Activated naive CD8-positive, alpha-beta T cell treated with anti-CD3 and anti-CD28 coated beads, Interleukin-2, amount 10 ng/mL, durations not matched to agents 7 days and 5 days (primary cell): ENCODE measurements at regions not wholly inside any gene's neighbourhood (a gene's known extent, or its start where the extent isn't known, plus 50 kb on each side); places are given as distances from the start of the nearest gene placed in this dataset.
"Not testable (repeated sequence)": the region's sequence is repeated elsewhere in the genome, so short reads cannot be mapped to it uniquely, and the experiment has no call there.

Source experiments
- ATAC-seq: fragments of 150-1000 bp; cut with Tn5 transposase; one replicate; pipeline ENCODE4 v1.10.0; 2021; ENCODE audit warnings: low read depth, moderate library complexity
- POLR2A ChIA-PET: fragments of 350-600 bp; sonication (Branson Sonifier 250); formaldehyde crosslinking; loops from one replicate; lab custom pipeline; 2021; ENCODE audit warnings: antibody characterized with exemption; lab: Charles Lee
- DNase-seq: peaks from one replicate; pipeline ENCODE4 v3.0.0; 2021
- H3K27ac Mint-ChIP-seq: one replicate; pipeline ENCODE4 v1.8.0; 2022; ENCODE audit warnings: mild to moderate bottlenecking, mixed read lengths
- H3K27me3 Mint-ChIP-seq: one replicate; pipeline ENCODE4 v1.8.0; 2022; ENCODE audit warnings: mild to moderate bottlenecking, moderate library complexity, mixed read lengths
- H3K36me3 Mint-ChIP-seq: one replicate; pipeline ENCODE4 v1.8.0; 2021; ENCODE audit warnings: mild to moderate bottlenecking, mixed read lengths
- H3K4me1 Mint-ChIP-seq: one replicate; pipeline ENCODE4 v1.8.0; 2021; ENCODE audit warnings: mixed read lengths
- H3K4me3 Mint-ChIP-seq: one replicate; pipeline ENCODE4 v1.8.0; 2022; ENCODE audit warnings: mild to moderate bottlenecking, moderate library complexity, mixed read lengths
- H3K9me3 Mint-ChIP-seq: one replicate; pipeline ENCODE4 v1.8.0; 2021; ENCODE audit warnings: mixed read lengths

DNA sequence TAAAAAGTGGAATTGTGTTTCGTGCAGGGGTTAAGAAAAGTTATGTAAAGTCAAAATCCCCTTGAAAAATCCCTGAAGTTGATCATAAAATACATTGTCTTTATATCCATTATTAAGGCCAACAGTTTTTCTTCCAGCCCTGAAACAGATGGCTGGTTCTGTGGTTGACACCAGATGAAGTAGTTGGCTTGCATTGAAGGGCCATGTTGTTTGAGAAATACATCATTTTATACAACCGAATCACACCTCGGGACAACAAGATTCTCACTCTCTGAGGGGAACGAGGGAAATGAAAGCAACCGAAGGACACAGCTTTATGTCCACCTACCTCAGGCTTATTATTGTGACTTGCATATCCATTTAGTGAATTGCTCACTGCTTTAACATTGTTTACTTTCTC, 126.0 kb upstream of the MITF start:
- Mint-ChIP-seq H3K4me3 (no peak overlapping the region), H3K27me3 (no peaks in the 10 kb centered on the region), H3K36me3 (no peaks in the 10 kb centered on the region), H3K4me1 (no peaks in the 10 kb centered on the region), H3K9me3 (no peaks in the 10 kb centered on the region), H3K27ac (no peak overlapping the region)
- POLR2A ChIA-PET = no interaction called here
- no peak for ATAC-seq
- no peak for DNase-seq

DNA sequence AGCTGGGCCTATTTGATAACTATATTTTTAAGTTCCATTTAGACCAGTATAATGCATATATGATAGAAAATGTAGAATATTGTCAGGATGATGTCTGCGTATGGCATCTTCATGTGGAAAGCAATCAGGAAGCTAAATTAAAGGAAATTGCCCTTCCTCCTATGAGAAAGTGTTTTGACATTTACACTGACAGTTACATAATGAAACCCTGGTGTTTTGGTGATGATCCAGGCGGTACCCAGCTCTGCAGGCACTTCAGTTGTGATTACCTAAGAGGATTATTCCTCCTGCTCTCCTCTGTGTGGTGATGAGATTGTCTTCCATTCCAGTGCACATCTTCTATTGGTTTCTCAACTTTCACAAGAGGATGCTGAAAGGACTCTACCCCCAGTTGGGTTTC, 126.5 kb upstream of the MITF start:
- Mint-ChIP-seq H3K4me1 (no peaks in the 10 kb centered on the region), H3K4me3 (no peak overlapping the region), H3K27me3 (no peaks in the 10 kb centered on the region), H3K27ac (no peak overlapping the region), H3K9me3 (no peaks in the 10 kb centered on the region), H3K36me3 (no peaks in the 10 kb centered on the region)
- ATAC-seq (no peak), DNase-seq (no peak)
- POLR2A ChIA-PET = no interaction called here

DNA sequence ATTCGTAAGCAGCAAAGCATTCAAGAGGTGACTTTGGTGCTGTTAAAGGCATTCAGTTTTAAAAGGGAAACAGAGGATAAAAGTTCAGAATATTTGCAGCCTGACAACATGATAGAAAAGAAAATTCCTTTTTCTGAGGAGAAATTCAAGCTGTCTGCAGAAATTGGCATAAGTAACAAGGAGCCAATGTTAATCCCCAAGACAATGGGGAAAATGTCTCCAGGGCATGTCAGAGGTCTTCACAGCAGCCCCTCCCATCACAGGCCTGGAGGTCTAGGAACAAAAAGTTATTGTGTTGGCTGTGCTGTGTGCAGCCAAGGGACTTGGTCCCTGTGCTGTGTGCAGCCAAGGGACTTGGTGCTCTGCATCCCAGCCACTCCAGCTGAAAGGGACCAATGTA, 129.7 kb upstream of the MITF start:
- DNase-seq, H3K9me3 Mint-ChIP-seq, H3K27me3 Mint-ChIP-seq, H3K27ac Mint-ChIP-seq, H3K4me3 Mint-ChIP-seq, POLR2A ChIA-PET, H3K4me1 Mint-ChIP-seq, H3K36me3 Mint-ChIP-seq, ATAC-seq: not testable (repeated sequence)

DNA sequence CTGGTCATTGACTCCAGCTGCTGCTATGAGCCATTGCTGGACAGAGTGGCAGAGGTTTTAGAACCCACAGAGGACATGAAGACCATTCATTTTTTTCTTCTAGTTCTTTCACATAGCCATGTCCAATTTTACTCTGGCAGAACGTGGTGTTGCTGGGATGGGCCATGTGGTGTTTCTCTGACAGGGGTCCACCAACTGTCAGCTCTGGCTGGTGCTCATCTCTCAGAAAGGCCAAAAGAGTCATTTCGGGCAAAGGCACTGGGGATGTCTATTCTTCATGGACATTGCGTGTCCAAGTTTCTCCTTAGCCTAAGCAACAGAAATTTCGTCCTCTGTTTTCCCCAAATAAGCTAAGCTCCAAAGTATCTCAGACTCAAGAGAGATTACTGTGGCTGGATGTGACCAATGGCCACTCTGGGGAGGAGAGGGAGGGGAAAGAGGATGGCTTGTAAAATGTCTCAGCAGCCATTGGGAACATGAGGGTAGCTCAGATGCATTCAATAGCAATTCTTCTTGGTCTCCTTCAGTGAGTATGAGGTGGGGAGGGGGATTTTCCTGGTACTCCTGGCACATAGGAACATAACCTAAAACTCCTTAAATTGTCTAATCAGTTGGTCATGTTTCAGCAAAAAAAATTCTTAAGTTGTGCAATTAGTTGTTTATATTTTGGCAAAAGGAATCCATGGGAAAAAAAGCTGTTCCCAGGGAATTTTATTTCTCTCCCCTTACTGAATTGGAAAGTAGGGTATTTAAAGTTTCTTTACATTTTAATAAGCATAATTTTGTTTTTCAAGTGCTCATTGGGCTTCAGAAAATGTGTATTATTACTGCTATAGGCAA, 131.6 kb upstream of the MITF start:
- H3K9me3 Mint-ChIP-seq = peaks cover 1% of the 10 kb centered on the region
- H3K27ac Mint-ChIP-seq = no peak overlapping the region
- no peak for DNase-seq
- no peak overlapping the region for H3K4me3 Mint-ChIP-seq
- POLR2A ChIA-PET = no interaction called here
- H3K27me3 Mint-ChIP-seq = no peaks in the 10 kb centered on the region
- H3K4me1 Mint-ChIP-seq = no peaks in the 10 kb centered on the region
- ATAC-seq = no peak
- no peaks in the 10 kb centered on the region for H3K36me3 Mint-ChIP-seq

DNA sequence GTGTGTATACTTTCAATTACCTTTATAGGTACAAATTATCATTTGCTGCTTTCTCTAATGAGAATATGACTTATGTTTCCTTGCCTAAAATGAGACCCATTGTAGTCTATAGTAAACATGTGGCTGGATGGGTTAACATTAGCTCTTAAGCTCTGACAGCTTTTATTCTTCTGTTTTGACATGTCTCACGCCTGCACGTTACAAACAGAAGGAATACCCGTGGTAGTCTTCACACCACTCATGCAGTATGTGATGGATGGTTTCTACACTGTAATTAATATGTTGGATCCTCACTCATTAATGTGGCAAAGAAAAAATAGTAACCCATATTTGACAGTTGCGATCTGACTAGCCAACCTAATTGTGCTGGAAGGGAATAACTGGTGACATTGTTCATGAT, 133.4 kb upstream of the MITF start:
- Mint-ChIP-seq H3K27ac (no peak overlapping the region), H3K36me3 (no peaks in the 10 kb centered on the region), H3K27me3 (no peaks in the 10 kb centered on the region), H3K4me3 (no peak overlapping the region), H3K4me1 (no peaks in the 10 kb centered on the region), H3K9me3 (peaks cover 3% of the 10 kb centered on the region)
- POLR2A ChIA-PET = no interaction called here
- ATAC-seq (no peak), DNase-seq (no peak)

DNA sequence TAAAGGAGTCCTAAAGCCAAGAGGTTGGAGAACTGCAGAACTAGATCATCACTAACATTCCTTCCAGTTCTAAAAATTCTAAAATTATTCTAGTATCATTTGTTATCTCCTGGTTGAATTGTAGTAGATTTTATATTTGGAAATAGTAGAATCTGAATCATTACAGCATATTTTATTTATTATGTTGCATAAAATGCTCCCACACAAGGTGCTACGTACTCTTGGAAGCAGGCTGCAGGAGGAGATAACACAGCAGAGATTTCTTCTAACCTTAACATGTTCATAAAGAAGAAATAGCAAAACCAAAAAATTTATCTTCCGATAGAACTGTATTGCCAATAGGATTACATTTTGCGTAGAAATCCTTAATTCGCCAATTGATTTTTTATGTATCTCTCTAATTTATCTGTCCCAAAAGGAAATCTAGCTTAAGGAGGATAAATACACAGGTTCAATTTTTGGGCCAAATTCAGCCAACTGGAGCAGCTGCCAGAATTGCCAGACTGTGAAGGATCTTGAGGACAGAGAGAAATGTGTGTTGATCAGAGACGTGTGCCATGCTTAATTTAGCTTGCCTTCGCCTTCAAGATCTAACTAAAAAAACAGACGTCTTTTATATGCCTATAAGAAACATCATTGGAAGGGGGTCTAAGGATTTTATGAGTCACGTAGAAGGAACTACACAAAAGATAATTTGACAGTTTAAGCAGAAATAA, 134.4 kb upstream of the MITF start:
- ATAC-seq = no peak
- POLR2A ChIA-PET = no interaction called here
- H3K27ac Mint-ChIP-seq = no peak overlapping the region
- peaks cover 8% of the 10 kb centered on the region for H3K9me3 Mint-ChIP-seq
- H3K4me3 Mint-ChIP-seq = no peak overlapping the region
- no peak for DNase-seq
- no peaks in the 10 kb centered on the region for H3K36me3 Mint-ChIP-seq
- H3K27me3 Mint-ChIP-seq = no peaks in the 10 kb centered on the region
- no peaks in the 10 kb centered on the region for H3K4me1 Mint-ChIP-seq

DNA sequence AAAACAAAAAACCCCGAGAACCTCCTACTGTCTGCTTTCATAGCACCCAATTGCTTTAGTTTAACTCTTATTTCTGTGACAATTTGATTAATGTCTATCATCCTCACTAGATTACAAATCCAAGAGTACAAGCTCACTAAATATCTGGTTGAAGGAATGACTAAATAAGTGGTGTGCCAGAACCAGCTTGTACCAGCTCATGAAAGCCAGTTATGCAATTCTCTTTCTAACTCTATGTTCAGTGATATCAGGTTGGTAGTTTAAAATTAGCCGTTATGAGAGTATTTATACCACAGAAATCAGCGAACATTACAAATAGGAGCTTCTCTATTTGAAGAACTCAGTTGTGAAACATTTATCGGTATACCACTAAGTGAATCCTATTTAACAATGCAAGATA, 137.2 kb upstream of the MITF start:
- DNase-seq (no peak), ATAC-seq (no peak)
- H3K4me3 Mint-ChIP-seq = no peak overlapping the region
- POLR2A ChIA-PET = no interaction called here
- no peaks in the 10 kb centered on the region for H3K4me1 Mint-ChIP-seq
- H3K9me3 Mint-ChIP-seq = peaks cover 8% of the 10 kb centered on the region
- no peak overlapping the region for H3K27ac Mint-ChIP-seq
- H3K36me3 Mint-ChIP-seq = no peaks in the 10 kb centered on the region
- H3K27me3 Mint-ChIP-seq = no peaks in the 10 kb centered on the region

DNA sequence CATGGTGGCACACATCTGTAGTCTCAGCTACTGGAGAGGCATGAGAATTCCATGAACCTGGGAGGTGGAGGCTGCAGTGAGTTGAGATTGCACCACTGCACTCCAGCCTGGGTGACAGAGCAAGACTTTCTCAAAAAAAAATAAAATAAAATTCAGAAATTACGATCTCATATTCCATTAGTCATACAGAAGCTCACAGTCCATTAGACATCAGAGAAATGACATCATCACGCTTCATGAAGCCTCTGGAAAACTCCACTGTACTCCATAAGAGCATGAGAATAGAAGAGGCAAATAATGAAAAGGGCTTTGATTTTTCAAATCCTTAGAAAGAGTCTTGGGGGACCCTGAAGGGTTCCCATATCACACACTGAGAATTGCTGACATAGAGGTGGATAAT, 145.0 kb upstream of the MITF start:
- H3K27ac Mint-ChIP-seq = no peak overlapping the region
- peaks cover under 1% of the 10 kb centered on the region for H3K9me3 Mint-ChIP-seq
- no peak for ATAC-seq
- H3K27me3 Mint-ChIP-seq = no peaks in the 10 kb centered on the region
- no peak for DNase-seq
- POLR2A ChIA-PET = no interaction called here
- no peaks in the 10 kb centered on the region for H3K4me1 Mint-ChIP-seq
- no peak overlapping the region for H3K4me3 Mint-ChIP-seq
- no peaks in the 10 kb centered on the region for H3K36me3 Mint-ChIP-seq

DNA sequence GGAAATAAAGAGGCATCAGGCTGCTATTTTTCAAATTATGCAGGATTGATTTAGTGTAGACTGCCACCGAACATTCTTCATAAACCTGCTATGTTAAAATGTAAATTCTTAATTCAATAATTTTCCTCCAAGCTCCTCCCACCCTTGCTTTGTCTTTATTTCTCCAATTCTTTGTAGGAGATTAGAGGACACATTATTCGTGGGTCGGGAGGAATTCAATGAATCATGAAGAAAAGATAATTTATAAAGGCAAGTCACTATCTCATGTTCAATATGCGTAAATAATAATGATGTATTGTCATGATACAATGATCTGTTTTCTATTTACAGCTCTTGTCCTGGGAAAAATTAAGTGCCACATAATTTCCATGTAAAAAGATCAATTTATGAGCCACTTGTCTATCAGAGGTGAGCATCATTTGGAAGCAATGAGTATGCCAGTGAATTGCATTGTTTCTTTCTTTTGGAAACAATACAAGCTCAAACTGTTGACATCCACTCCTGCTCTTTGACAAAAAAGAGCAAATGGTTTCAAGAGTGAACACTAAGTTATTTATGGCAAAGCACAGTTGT, 148.0 kb upstream of the MITF start:
- no peaks in the 10 kb centered on the region for H3K4me1 Mint-ChIP-seq

DNA sequence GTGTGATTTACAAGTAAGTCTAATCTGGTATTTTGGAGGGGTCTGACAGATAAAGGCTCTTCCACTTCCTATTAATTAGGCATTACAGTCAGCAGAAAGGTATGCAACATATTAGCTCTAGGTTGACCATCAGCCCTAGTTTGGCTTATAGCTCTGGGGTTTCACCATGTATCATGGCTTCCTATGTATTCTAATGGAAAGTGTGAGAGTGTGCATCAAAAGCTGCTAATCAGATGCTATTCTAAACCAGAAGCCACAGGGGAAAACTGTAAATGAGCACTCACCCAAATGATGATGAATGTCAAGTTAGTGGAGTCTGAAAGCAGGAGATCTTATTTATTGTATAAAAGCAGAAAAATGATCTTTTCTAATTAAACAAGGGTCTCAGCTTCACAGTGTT, 149.2 kb upstream of the MITF start:
- POLR2A ChIA-PET = no interaction called here
- H3K36me3 Mint-ChIP-seq = no peaks in the 10 kb centered on the region
- H3K4me1 Mint-ChIP-seq = no peaks in the 10 kb centered on the region
- DNase-seq = no peak
- H3K4me3 Mint-ChIP-seq = no peak overlapping the region
- no peak overlapping the region for H3K27ac Mint-ChIP-seq
- no peak for ATAC-seq
- H3K9me3 Mint-ChIP-seq = peaks cover 9% of the 10 kb centered on the region
- no peaks in the 10 kb centered on the region for H3K27me3 Mint-ChIP-seq

More for the DNA sequence above, 148.0 kb upstream of the MITF start:
- H3K36me3 Mint-ChIP-seq = no peaks in the 10 kb centered on the region
- no peak overlapping the region for H3K27ac Mint-ChIP-seq
- H3K9me3 Mint-ChIP-seq = peaks cover 6% of the 10 kb centered on the region
- no peak for DNase-seq
- no peaks in the 10 kb centered on the region for H3K27me3 Mint-ChIP-seq
- POLR2A ChIA-PET = no interaction called here
- H3K4me3 Mint-ChIP-seq = no peak overlapping the region
- no peak for ATAC-seq

DNA sequence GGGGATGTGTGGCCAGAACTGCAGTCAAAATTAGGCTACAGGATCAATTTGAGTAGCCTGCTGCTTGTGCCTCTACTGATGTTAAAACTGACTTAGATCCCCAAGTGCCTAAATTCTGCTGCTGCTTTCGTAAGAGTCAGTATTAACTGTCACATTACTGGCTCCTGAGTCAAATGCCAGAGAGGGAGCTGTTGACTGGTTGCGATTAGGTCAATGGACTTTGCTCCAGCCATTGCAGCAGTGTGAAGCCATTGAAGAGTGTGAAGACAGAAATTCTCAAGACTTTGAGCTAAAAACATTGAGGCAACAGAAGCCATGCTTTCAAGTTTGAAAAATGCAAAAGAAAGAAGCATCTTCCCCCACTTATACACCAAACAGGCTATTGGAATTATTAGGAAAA, 151.1 kb upstream of the MITF start:
- ATAC-seq = no peak
- no peak overlapping the region for H3K4me3 Mint-ChIP-seq
- H3K36me3 Mint-ChIP-seq = no peaks in the 10 kb centered on the region
- POLR2A ChIA-PET = no interaction called here
- H3K27me3 Mint-ChIP-seq = no peaks in the 10 kb centered on the region
- no peak for DNase-seq
- H3K27ac Mint-ChIP-seq = no peak overlapping the region
- no peaks in the 10 kb centered on the region for H3K4me1 Mint-ChIP-seq
- peaks cover 9% of the 10 kb centered on the region for H3K9me3 Mint-ChIP-seq

DNA sequence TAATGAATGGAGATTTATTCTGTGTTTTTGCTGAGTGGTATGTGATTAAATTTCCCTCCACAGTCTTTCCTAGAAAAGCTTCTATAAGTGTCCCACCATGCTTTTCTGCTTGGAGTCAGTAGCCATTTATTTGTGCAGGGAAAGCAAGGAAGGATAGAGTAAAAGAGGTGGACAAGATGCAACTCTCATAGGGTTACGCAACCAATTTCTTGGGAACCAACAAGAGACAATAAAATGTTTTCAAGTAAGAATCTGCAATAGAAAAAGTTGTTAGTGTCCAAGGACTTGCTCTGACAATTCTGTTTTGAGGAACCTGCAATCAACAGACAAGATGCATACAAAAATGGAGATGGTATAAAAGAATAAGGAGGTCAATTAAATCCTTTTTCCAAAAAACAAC, 153.8 kb upstream of the MITF start:
- Mint-ChIP-seq H3K27ac (no peak overlapping the region), H3K9me3 (peaks cover 9% of the 10 kb centered on the region), H3K4me3 (no peak overlapping the region), H3K4me1 (no peaks in the 10 kb centered on the region), H3K36me3 (no peaks in the 10 kb centered on the region), H3K27me3 (no peaks in the 10 kb centered on the region)
- POLR2A ChIA-PET = no interaction called here
- ATAC-seq (no peak), DNase-seq (no peak)

DNA sequence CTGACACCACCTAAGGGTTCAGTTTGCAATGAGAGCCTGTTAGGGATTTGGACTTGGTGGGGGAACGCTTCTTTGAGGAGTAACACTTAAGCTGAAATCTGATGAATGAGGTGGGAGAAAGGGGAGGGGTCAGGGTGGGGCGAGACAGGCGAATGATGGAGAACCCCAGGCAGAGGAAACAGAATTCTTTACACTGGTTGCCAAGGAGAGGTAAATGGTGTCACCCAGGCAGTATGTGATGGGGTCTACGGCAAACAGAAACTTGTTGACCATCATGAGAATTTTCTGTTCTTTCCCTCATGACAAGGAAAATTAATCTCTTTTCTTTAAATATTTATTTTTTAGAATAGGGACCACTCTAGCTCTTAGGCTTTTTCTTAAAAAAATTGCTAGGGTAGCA, 157.2 kb upstream of the MITF start:
- Mint-ChIP-seq H3K27me3 (no peaks in the 10 kb centered on the region), H3K9me3 (peaks cover 3% of the 10 kb centered on the region), H3K4me1 (no peaks in the 10 kb centered on the region), H3K36me3 (no peaks in the 10 kb centered on the region), H3K4me3 (no peak overlapping the region), H3K27ac (no peak overlapping the region)
- ATAC-seq (no peak), DNase-seq (no peak)
- POLR2A ChIA-PET = no interaction called here
